ENCODE measurements at regions not wholly inside any gene's neighbourhood (a gene's known extent, or its start where the extent isn't known, plus 50 kb on each side); places are given as distances from the start of the nearest gene placed in this dataset.

DNA sequence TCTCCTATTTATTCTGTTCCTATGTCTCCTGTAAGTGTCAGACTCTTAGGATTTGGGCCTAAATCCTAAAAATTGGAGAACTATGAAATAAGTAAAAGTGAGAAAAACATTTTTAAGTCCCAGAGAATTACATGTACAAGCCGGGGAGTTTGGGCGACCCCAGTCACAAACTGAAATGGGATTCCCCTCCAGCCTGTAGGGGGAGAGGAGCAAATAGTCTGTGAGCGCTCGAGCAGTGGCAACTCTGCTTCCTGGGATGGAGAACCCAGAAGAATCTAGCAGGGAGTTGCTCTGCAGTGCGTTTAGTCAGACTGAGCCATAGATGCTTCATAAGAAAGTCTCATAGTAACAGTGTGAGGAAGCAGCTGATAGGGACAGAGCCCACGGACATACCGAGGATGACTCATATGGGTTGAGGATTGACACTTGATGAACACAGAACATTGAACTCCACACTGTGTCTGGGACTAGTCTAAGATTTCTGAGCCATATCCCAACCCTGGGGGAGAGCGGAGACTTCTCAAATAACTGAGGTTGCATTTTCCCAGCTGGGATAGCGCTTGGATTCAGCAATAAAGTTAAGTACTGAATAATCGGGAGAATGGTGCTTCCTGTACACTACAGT is 437.2 kb downstream of the BCKDHB start:
- TF ChIP-seq POLR2AphosphoS5 (IDR thresholded peaks at IDR 0.05; ENCODE audit: borderline replicate concordance, low read depth, low read length) (no peak), EZH2 (IDR thresholded peaks at IDR 0.05) (no peak), FOXP2 (optimal IDR thresholded peaks at IDR 0.05; ENCODE audit: control extremely low read depth, extremely low read length, insufficient read depth) (no peak)
